Sciatic nerve (tissue), 2 donors: ENCODE measurements at regions not wholly inside any gene's neighbourhood (a gene's known extent, or its start where the extent isn't known, plus 50 kb on each side); places are given as distances from the start of the nearest gene placed in this dataset.
"Not testable (repeated sequence)": the region's sequence is repeated elsewhere in the genome, so short reads cannot be mapped to it uniquely, and the experiment has no call there.

Source experiments
- ATAC-seq: fragments of 200-7000 bp; cut with Tn5 transposase; one replicate; pipeline ENCODE4 v1.9.1; 2020; ENCODE audit warnings: mild to moderate bottlenecking, moderate library complexity
- DNase-seq: peaks from one replicate; pipeline ENCODE4 v3.0.0-alpha.2; 2020; ENCODE audit warnings: low spot score
- intact Hi-C: fragments of 100-400 bp; cut with DNase I; formaldehyde crosslinking; loops from one replicate; pipeline ENCODE4 v1.14.2; 2022
- donor health status: DM: no; HTN: no; CAD: no.
- donor health status: DM: no; HTN: no; CAD: no.

DNA sequence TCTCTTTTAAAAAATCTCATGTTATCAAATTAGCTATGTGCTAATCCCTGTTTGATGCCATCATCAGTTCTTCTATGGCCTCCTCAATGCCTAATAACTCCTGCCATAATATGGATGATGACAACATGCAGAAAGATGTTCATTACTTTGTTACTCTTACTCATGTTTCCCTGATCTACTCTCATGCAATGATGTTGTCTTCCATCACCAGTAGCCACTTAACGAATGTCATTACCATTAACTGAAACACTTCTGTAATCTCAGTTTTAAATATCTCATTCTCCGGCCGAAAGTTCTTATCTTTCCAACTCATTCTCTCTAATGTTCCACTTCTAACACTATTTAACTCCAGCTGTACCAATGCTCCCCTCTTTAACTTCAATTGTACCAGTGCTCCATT, 1187.7 kb downstream of the OTOL1 start:
- ATAC-seq (no peak), DNase-seq (no peak)
- intact Hi-C loops, result no loop called here

DNA sequence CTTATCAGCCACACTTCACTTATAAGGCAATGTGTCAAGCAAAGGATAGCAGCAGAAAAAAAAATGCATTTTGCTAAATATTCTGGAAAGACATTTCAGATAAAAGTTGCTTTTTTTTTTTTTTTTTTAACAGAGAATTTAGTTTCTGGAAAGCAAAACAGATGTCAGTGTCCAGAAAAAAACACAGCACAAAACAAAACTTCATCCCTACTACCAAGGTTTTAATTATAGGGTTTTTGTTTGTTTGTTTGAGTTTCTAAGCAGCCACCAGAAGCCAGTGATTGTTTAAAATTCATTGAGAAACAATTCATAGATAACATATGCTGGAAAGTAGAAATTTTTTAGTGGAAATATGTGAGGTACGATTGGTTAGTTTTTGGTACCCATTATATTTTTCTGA, 1202.7 kb downstream of the OTOL1 start:
- DNase-seq (no peak), ATAC-seq (no peak)
- intact Hi-C loops, result no loop called here

DNA sequence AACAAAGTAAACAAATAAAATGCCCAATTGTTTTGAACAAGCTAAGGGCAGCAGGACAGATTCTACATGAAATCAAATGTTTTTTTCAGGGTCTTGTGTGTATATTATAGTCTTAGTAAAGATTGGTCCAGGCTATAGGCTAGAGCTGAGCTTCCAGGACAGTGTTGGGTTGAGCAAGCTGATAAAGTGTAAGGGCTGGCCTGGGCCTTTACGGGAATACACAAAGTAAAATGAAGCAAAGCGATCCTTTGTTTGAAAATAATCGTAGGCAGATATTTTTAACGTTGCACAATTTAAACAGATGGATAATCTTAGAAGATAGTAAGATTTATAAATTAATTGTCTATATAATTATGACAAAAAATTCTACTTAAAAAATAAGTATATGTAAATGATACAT, 1204.6 kb downstream of the OTOL1 start:
- ATAC-seq, result no peak
- intact Hi-C loops, result no loop called here
- DNase-seq, result no peak

DNA sequence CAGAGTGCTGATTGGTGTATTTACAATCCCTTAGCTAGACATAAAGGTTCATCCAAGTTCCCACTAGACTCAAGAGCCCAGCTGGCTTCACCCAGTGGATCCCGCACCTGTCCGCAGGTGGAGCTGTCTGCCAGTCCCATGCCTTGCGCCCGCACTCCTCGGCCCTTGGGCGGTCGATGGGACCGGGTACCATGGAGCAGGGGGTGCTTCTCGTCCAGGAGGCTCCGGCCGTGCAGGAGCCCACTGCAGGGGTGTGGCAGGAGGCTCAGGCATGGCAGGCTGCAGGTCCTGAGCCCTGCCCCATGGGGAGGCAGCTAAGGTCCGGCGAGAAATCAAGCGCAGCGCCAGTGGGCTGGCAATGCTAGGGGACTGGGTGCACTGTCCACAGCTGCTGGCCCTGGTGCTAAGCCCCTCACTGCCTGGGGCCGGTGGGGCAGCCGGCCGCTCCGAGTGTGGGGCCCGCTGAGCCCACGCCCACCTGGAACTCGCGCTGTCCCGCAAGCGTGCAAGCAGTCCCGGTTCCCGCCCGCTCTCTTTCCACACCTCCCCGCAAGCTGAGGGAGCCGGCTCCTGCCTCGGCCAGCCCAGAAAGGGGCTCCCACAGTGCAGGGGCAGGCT, 1206.3 kb downstream of the OTOL1 start:
- no peak for DNase-seq
- intact Hi-C loops, result no loop called here
- ATAC-seq, result no peak

DNA sequence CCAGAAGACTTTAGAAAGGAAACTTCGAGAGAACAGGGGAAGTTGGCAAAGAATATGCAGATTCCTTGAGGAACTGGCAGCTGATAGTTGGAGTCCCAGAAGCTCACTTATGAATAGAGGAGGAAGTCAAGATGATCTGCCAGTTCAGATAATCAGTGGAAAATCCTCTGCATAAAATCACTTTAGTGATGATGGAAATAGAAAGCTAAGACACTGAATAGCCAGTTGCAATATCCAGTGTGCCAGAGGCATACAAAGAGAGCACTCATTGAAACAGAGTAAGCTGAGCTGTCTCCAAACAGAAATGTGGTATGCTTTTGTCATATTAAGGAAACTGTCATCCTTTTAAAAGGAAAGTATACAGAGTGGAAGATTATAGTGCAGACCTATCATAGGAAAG, 1207.6 kb downstream of the OTOL1 start:
- DNase-seq (no peak), ATAC-seq (peak; percentile 42)
- intact Hi-C loops, result no loop called here

DNA sequence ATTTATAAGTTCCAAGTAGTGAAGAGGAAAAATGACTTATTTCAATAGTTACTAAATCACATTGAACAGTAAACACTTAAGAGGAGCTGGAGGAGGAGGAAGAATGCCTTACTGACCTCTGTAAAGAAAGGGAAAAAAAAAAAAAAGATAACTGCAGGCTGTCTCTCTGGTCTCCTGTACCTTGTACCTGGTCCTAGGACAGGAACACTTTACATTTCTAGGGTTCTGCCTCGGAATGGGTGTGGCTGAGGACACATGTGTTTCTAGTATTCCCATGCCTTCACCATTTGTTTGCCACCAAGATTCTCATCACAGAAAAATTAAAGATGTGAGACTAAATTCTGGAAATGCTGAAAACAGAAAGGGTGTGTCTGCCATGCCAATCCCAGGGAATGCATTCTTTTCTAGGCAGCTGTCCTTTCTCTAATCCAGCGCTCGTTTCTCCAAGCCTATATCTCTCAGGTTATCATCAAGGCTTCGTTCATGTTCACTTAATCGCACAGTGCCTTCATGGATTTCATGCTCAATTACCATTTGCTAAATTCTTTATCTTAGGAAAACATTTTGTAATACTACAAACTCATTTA, 1208.3 kb downstream of the OTOL1 start:
- DNase-seq, result no peak
- intact Hi-C loops, result no loop called here
- ATAC-seq, result no peak

DNA sequence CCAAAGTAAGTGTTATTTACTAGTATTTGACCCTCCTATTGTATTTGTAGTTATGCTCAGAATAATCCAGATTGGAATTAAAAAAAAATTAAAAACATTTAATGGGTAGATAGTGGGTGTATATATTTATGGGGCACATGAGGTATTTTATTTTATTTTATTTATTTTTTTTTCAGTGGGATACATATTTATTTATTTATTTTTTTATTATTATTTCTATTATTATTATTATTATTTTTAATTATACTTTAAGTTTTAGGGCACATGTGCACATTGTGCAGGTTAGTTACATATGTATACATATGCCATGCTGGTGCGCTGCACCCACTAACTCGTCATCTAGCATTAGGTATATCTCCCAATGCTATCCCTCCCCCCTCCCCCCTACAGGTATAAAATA, 1211.8 kb downstream of the OTOL1 start:
- intact Hi-C loops, DNase-seq, ATAC-seq: not testable (repeated sequence)

DNA sequence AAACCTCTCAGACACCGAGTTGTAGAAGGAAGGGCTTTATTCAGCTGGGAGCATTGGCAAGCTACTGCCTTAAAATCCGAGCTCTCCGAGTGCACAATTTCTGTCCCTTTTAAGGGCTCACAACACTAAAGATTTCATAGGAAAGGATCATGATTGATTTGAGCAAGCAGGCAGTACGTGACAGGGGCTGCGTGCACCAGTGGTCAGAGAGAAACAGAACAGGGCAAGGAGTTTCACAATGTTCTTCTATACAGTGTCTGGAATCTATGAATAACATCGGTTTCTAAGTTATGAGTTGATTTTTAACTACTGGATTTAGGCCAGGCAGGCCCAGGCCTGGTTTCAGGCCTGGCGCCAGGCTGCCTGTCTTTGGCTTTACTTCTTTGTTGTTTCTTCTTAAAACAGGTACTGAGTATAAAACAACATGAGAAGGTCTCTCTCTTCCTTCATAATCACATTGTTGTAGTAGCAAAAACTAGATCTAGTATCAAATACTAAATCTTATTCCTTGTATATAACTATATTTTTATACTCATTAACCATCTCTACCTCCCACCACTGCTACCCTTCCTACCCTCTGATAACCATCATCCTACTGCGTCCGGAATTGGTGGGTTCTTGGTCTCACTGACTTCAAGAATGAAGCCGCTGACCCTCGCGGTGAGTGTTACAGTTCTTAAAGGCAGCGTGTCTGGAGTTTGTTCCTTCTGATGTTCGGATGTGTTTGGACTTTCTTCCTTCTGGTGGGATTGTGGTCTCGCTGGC, 1212.5 kb downstream of the OTOL1 start:
- ATAC-seq, DNase-seq, intact Hi-C loops: not testable (repeated sequence)

DNA sequence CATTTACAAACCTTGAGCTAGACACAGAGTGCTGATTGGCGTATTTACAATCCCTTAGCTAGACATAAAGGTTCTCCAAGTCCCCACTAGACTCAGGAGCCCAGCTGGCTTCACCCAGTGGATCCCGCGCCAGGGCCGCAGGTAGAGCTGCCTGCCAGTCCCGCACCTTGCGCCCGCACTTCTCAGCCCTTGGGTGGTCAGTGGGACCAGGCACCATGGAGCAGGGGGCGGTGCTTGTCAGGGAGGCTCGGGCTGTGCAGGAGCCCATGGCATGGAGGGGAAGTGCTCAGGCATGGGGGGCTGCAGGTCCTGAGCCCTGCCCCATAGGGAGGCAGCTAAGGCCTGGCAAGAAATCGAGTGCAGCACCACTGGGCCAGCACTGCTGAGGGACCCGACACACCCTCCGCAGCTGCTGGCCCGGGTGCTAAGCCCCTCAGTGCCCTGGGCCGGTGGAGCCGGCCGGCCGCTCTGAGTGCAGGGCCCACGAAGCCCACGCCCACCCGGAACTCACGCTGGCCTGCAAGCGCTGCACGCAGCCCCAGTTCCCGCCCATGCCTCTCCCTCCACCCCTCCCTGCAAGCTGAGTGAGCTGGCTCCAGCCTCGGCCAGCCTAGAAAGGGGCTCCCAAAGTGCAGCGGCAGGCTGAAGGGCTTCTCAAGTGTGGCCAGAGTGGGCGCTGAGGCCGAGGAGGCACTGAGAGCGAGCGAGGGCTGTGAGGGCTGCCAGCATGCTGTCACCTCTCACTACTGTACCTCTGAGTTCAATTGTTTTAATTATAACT, 1213.9 kb downstream of the OTOL1 start:
- intact Hi-C loops, result no loop called here
- ATAC-seq (no peak), DNase-seq (no peak)

DNA sequence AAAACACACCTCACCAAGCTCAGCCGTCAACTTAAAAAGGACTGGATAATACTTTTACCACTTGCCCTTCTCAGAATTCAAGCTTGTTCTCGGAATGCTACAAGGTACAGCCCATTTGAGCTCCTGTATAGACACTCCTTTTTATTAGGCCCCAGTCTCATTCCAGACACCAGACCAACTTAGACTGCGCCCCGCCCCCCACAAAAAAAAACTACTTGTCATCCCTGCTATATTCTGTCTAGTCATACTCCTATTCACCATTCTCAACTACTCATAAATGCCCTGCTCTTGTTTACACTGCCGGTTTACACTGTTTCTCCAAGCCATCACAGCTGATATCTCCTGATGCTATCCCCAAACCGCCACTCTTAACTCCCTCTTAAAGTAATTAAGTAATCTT, 1220.5 kb downstream of the OTOL1 start:
- DNase-seq, intact Hi-C loops, ATAC-seq: not testable (repeated sequence)

DNA sequence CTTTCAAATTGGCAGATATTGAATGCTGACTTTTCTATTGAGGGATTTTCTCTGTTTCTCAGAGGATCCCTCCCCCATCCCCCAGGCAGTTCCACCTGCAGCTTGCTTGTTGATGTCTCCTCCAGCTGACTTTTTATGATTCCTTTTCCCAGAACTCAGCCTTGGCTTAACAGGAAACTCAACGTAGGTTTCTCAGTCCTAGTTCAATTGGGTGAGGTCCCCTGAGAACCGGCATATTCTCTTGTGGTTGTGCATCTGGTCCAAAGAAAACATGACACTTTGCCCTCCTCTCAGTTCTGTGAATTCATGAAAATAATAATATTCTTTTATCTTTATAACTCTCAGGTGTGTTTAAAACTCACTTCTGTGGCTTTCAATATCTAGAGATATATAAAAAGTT, 1222.1 kb downstream of the OTOL1 start:
- ATAC-seq (peak; percentile 94), DNase-seq (no peak)
- intact Hi-C loops, result no loop called here

DNA sequence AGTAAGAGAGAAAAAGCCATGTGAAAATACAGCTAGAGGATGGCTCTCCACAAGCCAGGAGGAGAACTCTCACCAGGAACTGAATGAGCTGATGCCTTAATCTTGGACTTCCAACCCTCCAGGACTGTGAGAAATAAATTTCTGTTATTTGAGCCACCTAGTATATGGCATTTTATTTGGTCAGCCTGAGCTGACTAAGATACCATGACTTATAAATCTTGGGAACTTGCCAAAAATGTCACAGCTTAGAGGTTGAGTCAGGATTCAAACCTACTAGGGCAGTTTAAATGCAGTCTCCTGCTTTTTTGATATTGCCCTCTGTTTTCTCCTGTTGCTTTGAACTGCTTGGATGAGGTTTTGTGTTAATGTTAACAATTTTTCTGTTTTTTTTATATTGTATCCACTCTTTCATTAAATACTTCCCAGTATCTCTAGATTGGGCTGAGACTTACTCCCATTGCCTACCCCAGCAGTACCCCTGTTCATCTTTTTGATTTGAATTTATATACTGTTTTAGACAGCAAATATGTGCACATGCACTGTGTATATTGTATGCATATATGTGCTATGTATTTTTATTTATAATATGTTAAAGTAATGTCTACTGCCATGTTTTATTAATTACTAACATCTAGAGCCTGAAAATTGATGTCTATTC, 1223.2 kb downstream of the OTOL1 start:
- DNase-seq, result no peak
- intact Hi-C loops, result no loop called here
- peak; percentile 30 for ATAC-seq

DNA sequence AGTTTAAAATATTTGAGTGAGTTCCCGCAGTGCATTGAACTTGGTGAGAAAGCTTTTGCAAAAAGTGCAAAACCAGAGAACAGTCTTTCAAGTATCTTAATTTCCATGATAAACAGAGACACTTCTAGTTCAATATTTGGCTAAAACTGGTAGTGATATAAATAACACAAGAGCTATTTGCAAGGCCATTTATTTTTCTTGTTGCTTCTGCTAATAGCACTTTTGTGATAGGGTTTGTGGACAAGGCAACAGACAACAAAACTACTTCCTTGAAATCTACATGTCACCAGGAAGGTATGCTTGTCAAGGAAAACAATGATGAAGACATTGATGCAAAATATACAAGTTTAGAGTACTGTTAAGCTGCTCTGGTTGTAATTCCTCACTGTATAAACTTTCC, 1225.1 kb downstream of the OTOL1 start:
- ATAC-seq (no peak), DNase-seq (no peak)
- intact Hi-C loops, result no loop called here

DNA sequence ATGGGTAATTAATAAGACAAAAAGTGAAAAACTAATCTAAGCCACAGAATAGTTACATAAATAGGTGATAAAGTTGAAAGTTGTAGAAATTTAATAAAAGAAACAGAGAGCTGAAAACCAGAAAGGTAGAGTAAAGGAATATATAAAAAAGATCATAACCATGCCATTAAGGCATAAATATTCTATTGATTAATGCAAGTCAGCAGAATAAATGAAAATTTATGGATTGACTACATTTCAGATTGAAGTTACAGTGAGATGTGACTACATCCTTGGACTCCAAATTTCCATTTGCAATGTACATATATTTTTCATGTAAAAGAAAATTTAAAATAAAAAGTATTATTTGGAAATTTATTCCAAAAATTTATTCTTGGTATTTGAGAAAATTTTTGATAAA, 1225.7 kb downstream of the OTOL1 start:
- intact Hi-C loops, result no loop called here
- ATAC-seq (no peak), DNase-seq (no peak)

DNA sequence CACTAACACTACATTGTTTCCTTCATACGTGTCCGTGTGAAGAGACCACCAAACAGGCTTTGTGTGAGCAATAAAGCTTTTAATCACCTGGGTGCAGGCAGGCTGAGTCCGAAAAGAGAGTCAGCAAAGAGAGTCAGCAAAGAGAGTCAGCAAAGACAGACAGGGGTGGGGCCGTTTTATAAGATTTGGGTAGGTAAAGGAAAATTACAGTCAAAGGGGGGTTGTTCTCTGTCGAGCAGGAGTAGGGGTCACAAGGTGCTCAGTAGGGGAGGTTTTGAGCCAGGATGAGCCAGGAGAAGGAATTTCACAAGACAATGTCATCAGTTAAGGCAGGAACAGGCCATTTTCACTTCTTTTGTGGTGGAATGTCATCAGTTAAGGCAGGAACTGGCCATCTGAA, 1226.2 kb downstream of the OTOL1 start:
- intact Hi-C loops, result not testable (repeated sequence)

DNA sequence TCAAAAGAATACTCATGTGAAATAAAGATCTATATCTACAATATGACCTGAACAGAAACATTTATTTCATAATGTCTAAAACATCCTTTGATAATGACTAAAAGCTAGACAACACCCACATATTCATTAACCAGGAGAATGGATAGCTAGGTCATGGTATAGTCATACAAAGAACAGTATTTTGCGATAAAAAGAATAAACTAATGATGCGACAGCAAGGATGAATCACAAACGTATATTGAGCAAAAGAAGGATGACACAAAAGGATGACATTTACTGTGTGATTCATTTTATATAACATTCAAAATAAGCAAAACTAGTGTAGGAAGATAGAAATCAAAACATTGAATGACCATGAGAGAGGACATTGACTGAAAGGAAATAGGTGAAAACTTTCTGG, 1233.1 kb downstream of the OTOL1 start:
- ATAC-seq (no peak), DNase-seq (no peak)
- intact Hi-C loops, result no loop called here

More for the DNA sequence above, 1226.2 kb downstream of the OTOL1 start:
- not testable (repeated sequence) for DNase-seq, ATAC-seq

DNA sequence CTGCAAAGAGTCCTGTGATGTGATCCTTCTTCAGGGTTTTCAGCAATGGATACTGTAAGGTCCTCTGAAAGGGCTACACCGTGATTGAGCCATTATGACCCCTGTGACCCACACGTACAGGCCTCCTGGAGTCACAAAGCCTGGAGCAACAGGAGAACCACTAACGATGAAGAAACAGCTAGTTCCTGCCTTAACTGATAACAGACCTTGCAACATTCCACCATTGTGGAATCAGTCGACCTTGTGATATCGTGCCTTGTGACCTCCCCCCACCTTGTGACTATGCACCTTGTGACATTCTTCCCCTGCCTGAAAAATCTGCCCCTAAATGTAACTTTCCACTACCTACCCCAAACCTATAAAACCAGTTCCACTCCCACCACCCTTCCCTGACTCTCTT, 1235.4 kb downstream of the OTOL1 start:
- intact Hi-C loops, result not testable (repeated sequence)

DNA sequence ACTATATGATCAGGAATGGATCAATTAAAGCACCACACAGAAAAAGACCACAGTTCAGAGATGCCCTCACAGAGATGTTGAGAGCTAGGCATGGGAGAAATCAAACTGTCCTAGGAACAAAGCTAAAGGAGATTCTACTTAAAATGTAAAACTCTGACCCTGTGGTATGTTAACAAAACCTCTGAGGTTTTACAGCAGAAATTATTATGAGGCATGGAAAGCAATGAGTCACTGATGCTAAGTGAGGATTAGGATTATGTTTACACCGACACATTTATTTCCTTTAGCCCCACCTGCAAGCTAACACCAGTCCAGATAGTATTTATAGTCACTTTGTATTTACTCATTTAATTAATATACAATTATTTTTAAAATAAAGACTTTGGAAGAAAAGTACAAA, 1242.2 kb downstream of the OTOL1 start:
- DNase-seq (no peak), ATAC-seq (no peak)
- intact Hi-C loops, result no loop called here

More for the DNA sequence above, 1235.4 kb downstream of the OTOL1 start:
- DNase-seq, ATAC-seq: not testable (repeated sequence)

DNA sequence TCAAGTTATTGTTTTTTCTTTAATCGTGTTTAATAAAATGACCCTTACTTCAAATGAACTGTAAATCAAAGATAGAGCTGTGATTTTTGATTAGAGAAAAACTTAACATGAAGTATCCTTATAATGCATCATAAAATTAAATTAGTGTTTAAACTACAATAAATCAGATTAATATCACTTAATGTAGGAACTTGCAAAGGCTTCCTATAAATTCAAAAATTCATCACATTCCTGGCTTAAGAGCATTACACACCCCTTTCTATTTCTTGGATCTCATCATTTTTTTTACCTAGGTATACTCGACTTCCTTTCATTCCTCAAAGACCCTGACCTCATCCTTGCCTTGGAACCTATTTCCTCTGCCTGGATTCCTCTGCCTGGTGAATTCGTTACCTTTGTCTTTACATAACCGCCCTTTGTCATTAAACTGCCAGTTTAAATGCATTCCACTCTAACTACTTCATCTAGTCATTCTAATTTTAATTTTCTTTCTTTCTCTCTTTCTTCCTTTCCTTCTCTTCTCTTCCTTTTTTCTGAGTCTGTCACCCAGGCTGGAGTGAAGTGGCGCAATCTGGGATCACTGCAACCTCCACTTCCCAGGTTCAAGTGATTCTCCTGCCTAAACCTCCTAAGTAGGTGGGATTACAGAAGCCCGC, 1244.5 kb downstream of the OTOL1 start:
- DNase-seq (no peak), ATAC-seq (no peak)
- intact Hi-C loops, result no loop called here
